OCI-LY7 (cell line): ENCODE measurements at regions not wholly inside any gene's neighbourhood (a gene's known extent, or its start where the extent isn't known, plus 50 kb on each side); places are given as distances from the start of the nearest gene placed in this dataset.

Experiments used
- CTCF ChIP-seq: fragments of 200-600 bp; sonication (generic); conservative IDR thresholded peaks from 2 replicates; pipeline ENCODE4 v1.5.1; 2014; ENCODE audit warnings: mild to moderate bottlenecking, antibody characterized with exemption, low read length, moderate library complexity, mixed read lengths
- EZH2phosphoT487 ChIP-seq: fragments of 200-600 bp; sonication (generic); IDR thresholded peaks from 2 replicates; pipeline ENCODE4 v1.6.1; 2018; ENCODE audit warnings: low read depth, borderline replicate concordance, mild to moderate bottlenecking, mixed run types, antibody characterized with exemption, low read length, moderate library complexity, mixed read lengths

- no peak for TF ChIP-seq CTCF
- TF ChIP-seq EZH2phosphoT487, result no peak
Observed at GRCh38 chr4:28966982-28967381, 1753.2 kb upstream of the PCDH7 start.
